ENCODE measurements at regions not wholly inside any gene's neighbourhood (a gene's known extent, or its start where the extent isn't known, plus 50 kb on each side); places are given as distances from the start of the nearest gene placed in this dataset.

DNA sequence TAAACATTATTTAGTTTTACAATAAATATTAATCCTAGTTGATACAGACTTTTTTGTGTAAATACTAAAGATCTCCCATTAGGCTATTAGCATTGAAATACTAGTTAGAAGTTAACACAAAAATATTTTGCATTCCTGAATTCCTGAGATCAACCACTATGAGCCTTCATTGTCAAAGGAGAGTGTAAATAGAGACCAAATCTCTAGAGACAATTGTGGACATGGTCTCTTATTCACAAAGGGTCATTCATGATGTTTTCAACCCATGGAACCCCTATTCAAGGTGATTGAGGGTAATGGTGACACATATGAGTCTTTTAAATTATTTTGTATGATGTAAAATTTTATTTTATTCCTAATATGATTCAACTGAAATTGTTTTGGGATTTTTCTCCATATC lies 1454.8 kb upstream of the LRRTM3 start:
- Histone ChIP-seq H3K4me3 (no peak overlapping the region), H3K36me3 (no peaks in the 10 kb centered on the region), H3K27ac (no peak overlapping the region), H3K4me1 (ENCODE audit: insufficient read depth) (no peaks in the 10 kb centered on the region), H3K9me3 (no peaks in the 10 kb centered on the region), H3K27me3 (no peaks in the 10 kb centered on the region)
- no peak for TF ChIP-seq EP300 (IDR thresholded peaks at IDR 0.05)
- TF ChIP-seq POLR2A (IDR thresholded peaks at IDR 0.05): no peak
- TF ChIP-seq, protein P1, sequence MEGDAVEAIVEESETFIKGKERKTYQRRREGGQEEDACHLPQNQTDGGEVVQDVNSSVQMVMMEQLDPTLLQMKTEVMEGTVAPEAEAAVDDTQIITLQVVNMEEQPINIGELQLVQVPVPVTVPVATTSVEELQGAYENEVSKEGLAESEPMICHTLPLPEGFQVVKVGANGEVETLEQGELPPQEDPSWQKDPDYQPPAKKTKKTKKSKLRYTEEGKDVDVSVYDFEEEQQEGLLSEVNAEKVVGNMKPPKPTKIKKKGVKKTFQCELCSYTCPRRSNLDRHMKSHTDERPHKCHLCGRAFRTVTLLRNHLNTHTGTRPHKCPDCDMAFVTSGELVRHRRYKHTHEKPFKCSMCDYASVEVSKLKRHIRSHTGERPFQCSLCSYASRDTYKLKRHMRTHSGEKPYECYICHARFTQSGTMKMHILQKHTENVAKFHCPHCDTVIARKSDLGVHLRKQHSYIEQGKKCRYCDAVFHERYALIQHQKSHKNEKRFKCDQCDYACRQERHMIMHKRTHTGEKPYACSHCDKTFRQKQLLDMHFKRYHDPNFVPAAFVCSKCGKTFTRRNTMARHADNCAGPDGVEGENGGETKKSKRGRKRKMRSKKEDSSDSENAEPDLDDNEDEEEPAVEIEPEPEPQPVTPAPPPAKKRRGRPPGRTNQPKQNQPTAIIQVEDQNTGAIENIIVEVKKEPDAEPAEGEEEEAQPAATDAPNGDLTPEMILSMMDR (IDR thresholded peaks at IDR 0.05): no peak
- intact Hi-C loops (cut with DNase I): no loop called here
- no peak for DNase-seq

DNA sequence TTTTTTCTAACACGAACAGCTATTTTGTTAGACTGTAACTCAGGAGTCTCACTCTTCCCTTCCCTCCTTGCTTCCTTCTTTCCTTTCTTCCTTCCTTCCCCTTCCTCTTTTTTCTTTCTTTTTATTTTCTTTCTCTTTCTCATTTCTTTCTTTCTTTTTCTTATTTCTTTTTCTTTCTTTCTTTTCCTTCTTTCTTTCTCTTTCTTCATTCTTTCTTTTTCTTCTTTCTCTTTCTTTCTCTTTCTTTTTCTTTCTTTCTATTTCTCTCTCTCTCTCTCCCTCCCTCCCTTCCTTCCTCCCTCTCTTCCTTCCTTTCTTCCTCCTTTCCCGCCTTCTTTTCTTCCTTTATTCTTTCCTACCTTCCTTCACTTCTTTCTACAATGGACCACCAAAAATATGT lies 1443.0 kb upstream of the LRRTM3 start:
- no peak for DNase-seq
- no peak overlapping the region for H3K27ac ChIP-seq
- no peaks in the 10 kb centered on the region for H3K27me3 ChIP-seq
- H3K4me1 ChIP-seq (ENCODE audit: insufficient read depth): no peaks in the 10 kb centered on the region
- H3K4me3 ChIP-seq: no peak overlapping the region
- no peaks in the 10 kb centered on the region for H3K9me3 ChIP-seq
- WGBS, 3 donors: 96 to 97% (median 97%) methylated on average over 2 of the region's 2 CpGs
- H3K36me3 ChIP-seq: no peaks in the 10 kb centered on the region
- TF ChIP-seq POLR2A (IDR thresholded peaks at IDR 0.05) (no peak), EP300 (IDR thresholded peaks at IDR 0.05) (no peak)
- TF ChIP-seq, protein P1 (IDR thresholded peaks at IDR 0.05): no peak
- intact Hi-C loops (cut with DNase I): no loop called here

DNA sequence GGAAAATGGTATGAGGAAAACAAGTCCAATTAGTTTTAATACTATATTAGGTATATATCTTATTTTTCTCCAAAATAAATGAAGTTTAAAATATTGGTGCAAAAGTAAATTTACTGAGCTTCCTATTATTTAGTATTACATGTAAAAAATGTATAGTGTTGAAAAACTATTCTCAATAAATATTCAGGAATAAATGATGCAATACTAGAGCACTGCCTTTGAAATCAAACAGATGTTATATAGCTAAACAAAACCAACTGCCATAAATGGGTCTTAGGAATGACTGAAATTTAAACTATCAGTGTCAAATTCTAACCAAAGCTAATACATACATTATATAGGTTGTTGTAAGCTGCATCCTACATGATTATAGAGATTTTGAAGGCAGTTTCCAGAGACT lies 1434.0 kb upstream of the LRRTM3 start:
- Histone ChIP-seq H3K9me3 (no peaks in the 10 kb centered on the region), H3K4me1 (ENCODE audit: insufficient read depth) (no peaks in the 10 kb centered on the region), H3K27me3 (no peaks in the 10 kb centered on the region), H3K4me3 (no peak overlapping the region), H3K36me3 (no peaks in the 10 kb centered on the region), H3K27ac (no peak overlapping the region)
- DNase-seq: no peak
- TF ChIP-seq EP300 (IDR thresholded peaks at IDR 0.05) (no peak), POLR2A (IDR thresholded peaks at IDR 0.05) (no peak)
- TF ChIP-seq, protein P1 (IDR thresholded peaks at IDR 0.05): no peak
- intact Hi-C loops (cut with DNase I): no loop called here

DNA sequence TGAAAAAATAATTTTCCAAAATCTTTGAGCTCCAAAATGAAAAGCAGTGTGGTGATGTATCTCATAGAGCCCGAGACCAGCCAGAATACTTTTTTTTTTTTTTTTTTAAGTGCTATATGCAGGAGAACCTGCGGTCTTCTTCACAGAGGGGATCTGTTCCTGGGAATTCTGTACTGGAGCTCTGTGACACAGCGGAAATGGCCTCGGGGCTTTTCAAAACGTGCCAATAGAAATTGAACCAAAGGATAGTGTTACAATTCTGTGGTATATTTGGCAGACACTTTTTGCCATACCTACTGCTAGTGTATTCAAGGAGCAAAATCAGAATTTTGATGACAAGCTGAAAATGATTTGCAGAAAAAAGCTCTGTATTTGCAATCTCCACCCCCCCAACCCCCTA lies 1429.3 kb upstream of the LRRTM3 start:
- TF ChIP-seq EP300 (IDR thresholded peaks at IDR 0.05) (no peak), POLR2A (IDR thresholded peaks at IDR 0.05) (no peak)
- TF ChIP-seq, protein P1 (IDR thresholded peaks at IDR 0.05): no peak

DNA sequence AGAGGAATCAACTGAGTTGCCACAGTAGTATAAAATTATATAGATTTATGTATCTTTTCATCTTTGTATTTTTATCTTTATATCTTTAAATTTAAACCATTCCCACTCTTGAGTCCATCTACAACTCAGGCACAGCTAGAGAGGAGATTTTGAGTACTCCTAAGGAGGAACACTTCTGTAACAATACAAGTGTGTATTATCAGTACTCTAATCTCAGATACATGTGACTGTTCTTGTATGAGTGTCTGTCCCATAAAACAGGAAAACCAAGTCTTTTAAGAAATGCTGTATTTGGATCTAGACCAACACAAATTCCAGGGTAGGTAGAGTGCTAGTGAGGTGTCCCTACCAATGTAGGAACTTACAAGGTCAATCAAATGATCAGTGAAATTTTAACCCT lies 1428.0 kb upstream of the LRRTM3 start:
- DNase-seq: no peak
- H3K27ac ChIP-seq: no peak overlapping the region
- no peak for TF ChIP-seq POLR2A (IDR thresholded peaks at IDR 0.05)
- TF ChIP-seq EP300 (IDR thresholded peaks at IDR 0.05): no peak
- TF ChIP-seq, protein P1 (IDR thresholded peaks at IDR 0.05): no peak
- H3K36me3 ChIP-seq: no peaks in the 10 kb centered on the region
- H3K27me3 ChIP-seq: no peaks in the 10 kb centered on the region
- H3K9me3 ChIP-seq: no peaks in the 10 kb centered on the region
- intact Hi-C loops (cut with DNase I): no loop called here
- no peaks in the 10 kb centered on the region for H3K4me1 ChIP-seq (ENCODE audit: insufficient read depth)
- H3K4me3 ChIP-seq: no peak overlapping the region

More for the DNA sequence above, 1429.3 kb upstream of the LRRTM3 start:
- Histone ChIP-seq H3K27ac (no peak overlapping the region), H3K36me3 (no peaks in the 10 kb centered on the region), H3K4me1 (ENCODE audit: insufficient read depth) (no peaks in the 10 kb centered on the region), H3K9me3 (no peaks in the 10 kb centered on the region), H3K27me3 (no peaks in the 10 kb centered on the region), H3K4me3 (no peak overlapping the region)
- no peak for DNase-seq
- intact Hi-C loops (cut with DNase I): no loop called here
- WGBS, 3 donors: 77 to 83% (median 79%) methylated on average over 5 of the region's 5 CpGs
